ENCODE measurements at regions not wholly inside any gene's neighbourhood (a gene's known extent, or its start where the extent isn't known, plus 50 kb on each side); places are given as distances from the start of the nearest gene placed in this dataset.

GRCh38 chr2:7697052-7697451, 779.8 kb downstream of the RNF144A start:
- WGBS, 2 experiments (ENCODE audit: low coverage in 1 of 2, low lambda C conversion rate in 2 of 2, missing lambda C conversion rate in 2 of 2): 90% methylated on average over 9 of the region's 9 CpGs
- Histone ChIP-seq H3K4me1 (ENCODE audit: insufficient read depth) (peaks cover 16% of the 10 kb centered on the region), H3K36me3 (ENCODE audit: low read depth) (no peaks in the 10 kb centered on the region), H3K27me3 (replicated peaks; ENCODE audit: insufficient read depth) (no peaks in the 10 kb centered on the region), H3K9me3 (ENCODE audit: low read depth) (no peaks in the 10 kb centered on the region), H4K20me1 (ENCODE audit: insufficient read depth) (no peaks in the 10 kb centered on the region), H2AFZ (no peak overlapping the region), H3K4me3 (no peak overlapping the region), H3K4me2 (ENCODE audit: unreplicated experiment) (no peak overlapping the region), H3K27ac (no peak overlapping the region), H3K9ac (no peak overlapping the region), H3K79me2 (ENCODE audit: insufficient read depth) (no peaks in the 10 kb centered on the region), H3K9me2 (ENCODE audit: insufficient read depth) (no peaks in the 10 kb centered on the region), H3F3A (ENCODE audit: insufficient read depth) (0 out of 2 replicates have a peak, but pooled peaks cover 11% of the 10 kb centered on the region)
- in situ Hi-C loops (cut with MboI): no loop called here
- TF ChIP-seq EZH2phosphoT487 (IDR thresholded peaks at IDR 0.05; ENCODE audit: insufficient read depth, low read depth): no peak
- no peak for TF ChIP-seq EZH2 (IDR thresholded peaks at IDR 0.05; ENCODE audit: insufficient read depth, poor library complexity, severe bottlenecking)
- DNase-seq: no peak

- H2AFZ ChIP-seq: no peak overlapping the region
- H3K9me2 ChIP-seq (ENCODE audit: insufficient read depth): no peaks in the 10 kb centered on the region
- H3K9me3 ChIP-seq (ENCODE audit: low read depth): no peaks in the 10 kb centered on the region
- H3K36me3 ChIP-seq (ENCODE audit: low read depth): no peaks in the 10 kb centered on the region
- DNase-seq: no peak
- no peak overlapping the region for H3K4me2 ChIP-seq (ENCODE audit: unreplicated experiment)
- no peak overlapping the region for H3K27ac ChIP-seq
- TF ChIP-seq EZH2phosphoT487 (IDR thresholded peaks at IDR 0.05; ENCODE audit: insufficient read depth, low read depth) (no peak), EZH2 (IDR thresholded peaks at IDR 0.05; ENCODE audit: insufficient read depth, poor library complexity, severe bottlenecking) (no peak)
- no peaks in the 10 kb centered on the region for H3K27me3 ChIP-seq (replicated peaks; ENCODE audit: insufficient read depth)
- peaks cover 4% of the 10 kb centered on the region for H3F3A ChIP-seq (ENCODE audit: insufficient read depth)
- H4K20me1 ChIP-seq (ENCODE audit: insufficient read depth): no peaks in the 10 kb centered on the region
- no peak overlapping the region for H3K9ac ChIP-seq
- no peak overlapping the region for H3K4me3 ChIP-seq
- H3K79me2 ChIP-seq (ENCODE audit: insufficient read depth): no peaks in the 10 kb centered on the region
- peaks cover 6% of the 10 kb centered on the region for H3K4me1 ChIP-seq (ENCODE audit: insufficient read depth)
- 94 to 95% methylated on average over 1 of the region's 1 CpG for WGBS, 2 experiments (ENCODE audit: low coverage in 1 of 2, low lambda C conversion rate in 2 of 2, missing lambda C conversion rate in 2 of 2)
- in situ Hi-C loops (cut with MboI): no loop called here
Measured at GRCh38 chr2:7701791-7702190, 784.6 kb downstream of the RNF144A start.

DNA sequence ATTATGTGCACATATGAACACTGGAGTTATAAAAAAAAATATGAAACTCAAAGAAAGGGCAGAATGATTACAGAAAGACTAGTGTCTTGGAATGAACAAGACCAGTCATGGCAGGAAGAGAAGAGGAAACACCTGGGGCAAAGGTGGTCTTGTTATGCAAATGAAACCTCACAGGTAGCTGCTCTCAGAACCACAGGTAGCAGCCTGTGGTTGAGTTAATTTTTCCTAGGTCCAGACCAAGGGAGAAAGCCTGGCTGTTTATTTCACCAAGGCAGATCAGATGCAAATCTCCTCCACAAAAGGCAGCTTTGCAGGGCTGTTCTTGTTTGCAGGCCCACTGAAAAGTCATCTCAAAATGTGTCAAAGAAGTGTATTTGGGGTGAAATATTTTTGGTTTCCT, 785.8 kb downstream of the RNF144A start:
- Histone ChIP-seq H3K79me2 (ENCODE audit: insufficient read depth) (no peaks in the 10 kb centered on the region), H3K9ac (no peak overlapping the region), H3K9me2 (ENCODE audit: insufficient read depth) (no peaks in the 10 kb centered on the region), H4K20me1 (ENCODE audit: insufficient read depth) (no peaks in the 10 kb centered on the region), H3K27me3 (replicated peaks; ENCODE audit: insufficient read depth) (no peaks in the 10 kb centered on the region), H3K4me1 (ENCODE audit: insufficient read depth) (peaks cover 18% of the 10 kb centered on the region), H2AFZ (no peak overlapping the region), H3K4me3 (no peak overlapping the region), H3K4me2 (ENCODE audit: unreplicated experiment) (no peak overlapping the region), H3K27ac (no peak overlapping the region), H3K9me3 (ENCODE audit: low read depth) (no peaks in the 10 kb centered on the region), H3F3A (ENCODE audit: insufficient read depth) (peaks cover 17% of the 10 kb centered on the region), H3K36me3 (ENCODE audit: low read depth) (no peaks in the 10 kb centered on the region)
- no peak for DNase-seq
- in situ Hi-C loops (cut with MboI): no loop called here
- TF ChIP-seq EZH2phosphoT487 (IDR thresholded peaks at IDR 0.05; ENCODE audit: insufficient read depth, low read depth) (no peak), EZH2 (IDR thresholded peaks at IDR 0.05; ENCODE audit: insufficient read depth, poor library complexity, severe bottlenecking) (no peak)

DNA sequence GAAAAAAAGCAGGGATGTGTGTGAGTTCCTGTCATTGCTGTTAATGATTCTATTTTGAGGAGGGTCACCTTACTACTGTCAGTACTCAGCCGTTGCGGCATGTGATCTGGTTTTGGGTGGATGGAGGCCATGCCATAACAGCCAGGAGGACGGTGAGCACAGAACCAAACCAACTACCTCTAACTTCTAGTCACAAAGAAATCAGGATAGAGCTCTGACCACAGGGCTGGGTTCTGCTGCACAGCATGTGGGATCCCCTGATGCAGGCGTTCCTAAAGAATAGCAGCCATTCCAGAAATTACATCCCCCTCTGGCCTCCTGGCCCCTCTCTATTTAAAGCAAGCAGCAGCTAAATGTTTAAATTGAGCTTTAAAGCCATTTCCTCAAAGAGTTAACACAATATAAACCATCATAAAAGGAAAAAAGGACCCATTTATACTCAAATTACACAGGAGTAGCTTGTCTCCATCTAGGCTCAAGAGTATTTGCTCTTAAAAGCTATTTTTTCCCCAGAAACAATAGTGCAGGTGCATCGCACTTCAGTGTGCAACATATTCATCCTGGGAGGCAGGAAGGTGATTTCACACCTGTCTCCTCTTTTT, 786.4 kb downstream of the RNF144A start:
- no peak for TF ChIP-seq EZH2 (IDR thresholded peaks at IDR 0.05; ENCODE audit: insufficient read depth, poor library complexity, severe bottlenecking)
- TF ChIP-seq EZH2phosphoT487 (IDR thresholded peaks at IDR 0.05; ENCODE audit: insufficient read depth, low read depth): no peak
- Histone ChIP-seq H3K4me2 (ENCODE audit: unreplicated experiment) (no peak overlapping the region), H4K20me1 (ENCODE audit: insufficient read depth) (no peaks in the 10 kb centered on the region), H3F3A (ENCODE audit: insufficient read depth) (peaks cover 23% of the 10 kb centered on the region), H3K27ac (no peak overlapping the region), H3K4me1 (ENCODE audit: insufficient read depth) (peaks cover 24% of the 10 kb centered on the region), H3K4me3 (no peak overlapping the region), H3K9ac (no peak overlapping the region), H3K9me3 (ENCODE audit: low read depth) (no peaks in the 10 kb centered on the region), H3K36me3 (ENCODE audit: low read depth) (no peaks in the 10 kb centered on the region), H3K79me2 (ENCODE audit: insufficient read depth) (no peaks in the 10 kb centered on the region), H3K27me3 (replicated peaks; ENCODE audit: insufficient read depth) (no peaks in the 10 kb centered on the region), H2AFZ (no peak overlapping the region), H3K9me2 (ENCODE audit: insufficient read depth) (no peaks in the 10 kb centered on the region)
- 96% methylated on average over 5 of the region's 5 CpGs for WGBS, 2 experiments (ENCODE audit: low coverage in 1 of 2, low lambda C conversion rate in 2 of 2, missing lambda C conversion rate in 2 of 2)
- in situ Hi-C loops (cut with MboI): no loop called here
- DNase-seq: no peak

Measured in GM23248 (cell line).